Mucosa of descending colon (tissue), 3 donors: ENCODE measurements at regions not wholly inside any gene's neighbourhood (a gene's known extent, or its start where the extent isn't known, plus 50 kb on each side); places are given as distances from the start of the nearest gene placed in this dataset.

ENCODE experiments used
- ATAC-seq: fragments of 200-7000 bp; cut with Tn5 transposase; one replicate; pipeline ENCODE4 v1.9.1; 2020; ENCODE audit warnings: mild to moderate bottlenecking, moderate library complexity
- DNase-seq, 3 donors: peaks; one replicate each; pipeline ENCODE4 v3.0.0-alpha.2; 2020
- H3K36me3 ChIP-seq: fragments of 200-600 bp; one replicate; pipeline ENCODE4 v1.8.0; 2021; ENCODE audit warnings: low read depth, mild to moderate bottlenecking
- H3K4me1 ChIP-seq: fragments of 200-600 bp; one replicate; pipeline ENCODE4 v1.8.0; 2021; ENCODE audit warnings: low read depth, mild to moderate bottlenecking
- H3K4me3 ChIP-seq: fragments of 200-600 bp; one replicate; pipeline ENCODE4 v1.8.0; 2021; ENCODE audit warnings: mild to moderate bottlenecking
- H3K9me3 ChIP-seq: fragments of 200-600 bp; one replicate; pipeline ENCODE4 v1.8.0; 2021; ENCODE audit warnings: mild to moderate bottlenecking
- CTCF ChIP-seq: fragments of 200-600 bp; IDR thresholded peaks from one replicate; pipeline ENCODE4 v1.8.0; 2022; ENCODE audit warnings: antibody characterized with exemption, mild to moderate bottlenecking
- intact Hi-C, 2 donors: fragments of 100-400 bp; cut with DNase I in 1 of 2; cut with micrococcal nuclease in 1 of 2; formaldehyde crosslinking; loops; one replicate each; pipeline versions ENCODE4 v1.11.0 to v1.11.1; 2022; cut with DNase I, micrococcal nuclease
- donor health status: DM: no; HTN: no; CAD: no; lungs with moderate emphysema.
- donor health status: DM: no; HTN: no; CAD: no.
- donor health status: DM: no; HTN: yes; CAD: no.

- no peak for ATAC-seq
- no peak for DNase-seq
- H3K36me3 ChIP-seq: no peaks in the 10 kb centered on the region
- no peaks in the 10 kb centered on the region for H3K9me3 ChIP-seq
- H3K4me1 ChIP-seq: no peaks in the 10 kb centered on the region
- TF ChIP-seq CTCF: no peak
- intact Hi-C loops: no loop called here
- no peak overlapping the region for H3K4me3 ChIP-seq
Observed at GRCh38 chr3:162538906-162539305, 1042.3 kb downstream of the OTOL1 start.

DNA sequence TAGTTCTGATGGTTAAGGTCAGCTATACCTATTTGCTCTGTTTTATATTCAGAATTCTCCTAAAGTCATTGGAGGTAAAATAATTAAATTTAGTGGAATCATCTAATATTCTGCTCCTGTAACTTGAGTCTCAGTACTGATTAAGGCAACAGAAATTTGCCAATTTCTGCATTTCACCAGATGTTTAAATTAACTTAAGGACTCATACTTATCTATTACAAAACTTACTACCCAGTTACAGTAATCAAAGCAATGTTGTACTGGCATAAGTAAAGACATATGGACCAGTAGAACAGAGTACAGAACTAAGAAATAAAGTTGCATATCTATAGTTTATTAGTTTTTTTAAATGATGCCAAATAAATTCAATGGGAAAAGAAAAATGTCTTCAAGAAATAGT, 1043.8 kb downstream of the OTOL1 start:
- no peaks in the 10 kb centered on the region for H3K4me1 ChIP-seq
- intact Hi-C loops: no loop called here
- H3K4me3 ChIP-seq: no peak overlapping the region
- ATAC-seq (no peak), DNase-seq (no peak)
- no peaks in the 10 kb centered on the region for H3K36me3 ChIP-seq
- H3K9me3 ChIP-seq: no peaks in the 10 kb centered on the region
- TF ChIP-seq CTCF: no peak

- Histone ChIP-seq H3K4me1 (no peaks in the 10 kb centered on the region), H3K36me3 (no peaks in the 10 kb centered on the region), H3K4me3 (no peak overlapping the region), H3K9me3 (no peaks in the 10 kb centered on the region)
- no peak for TF ChIP-seq CTCF
- DNase-seq (no peak), ATAC-seq (no peak)
- intact Hi-C loops: no loop called here
Observed at GRCh38 chr3:162541923-162542322, 1045.3 kb downstream of the OTOL1 start.

DNA sequence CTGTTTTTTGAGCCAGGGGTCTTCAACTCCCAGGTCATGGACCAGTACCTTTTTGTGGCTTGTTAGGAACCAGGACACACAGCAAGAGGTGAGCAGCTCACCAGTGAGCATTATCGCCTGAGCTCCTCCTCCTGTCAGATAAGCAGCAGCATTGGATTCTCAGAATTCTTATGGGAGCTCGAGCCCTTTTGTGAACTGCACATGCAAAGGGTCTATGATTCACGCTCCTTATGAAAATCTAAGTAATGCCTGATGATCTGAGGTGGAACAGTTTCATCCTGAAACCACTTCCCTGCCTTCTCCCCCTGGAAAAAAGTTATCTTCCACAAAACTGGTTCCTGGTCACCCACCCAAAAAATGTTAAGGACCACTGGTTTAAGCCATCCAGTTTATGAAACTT, 1047.6 kb downstream of the OTOL1 start:
- intact Hi-C loops: no loop called here
- no peak for TF ChIP-seq CTCF
- Histone ChIP-seq H3K36me3 (no peaks in the 10 kb centered on the region), H3K4me3 (no peak overlapping the region), H3K4me1 (no peaks in the 10 kb centered on the region), H3K9me3 (no peaks in the 10 kb centered on the region)
- DNase-seq (no peak), ATAC-seq (no peak)

- TF ChIP-seq CTCF: no peak
- ATAC-seq: no peak
- H3K36me3 ChIP-seq: no peaks in the 10 kb centered on the region
- no peak for DNase-seq
- no peaks in the 10 kb centered on the region for H3K9me3 ChIP-seq
- intact Hi-C loops: no loop called here
- H3K4me1 ChIP-seq: no peaks in the 10 kb centered on the region
- H3K4me3 ChIP-seq: no peak overlapping the region
Observed at GRCh38 chr3:162546910-162547309, 1050.3 kb downstream of the OTOL1 start.

- no peak for TF ChIP-seq CTCF
Observed at GRCh38 chr3:162547321-162547720, 1050.7 kb downstream of the OTOL1 start.

More at GRCh38 chr3:162547321-162547720, 1050.7 kb downstream of the OTOL1 start:
- DNase-seq (no peak), ATAC-seq (no peak)
- Histone ChIP-seq H3K4me3 (no peak overlapping the region), H3K9me3 (no peaks in the 10 kb centered on the region), H3K4me1 (no peaks in the 10 kb centered on the region), H3K36me3 (no peaks in the 10 kb centered on the region)
- intact Hi-C loops: no loop called here
